HEK293T (cell line): ENCODE measurements at regions not wholly inside any gene's neighbourhood (a gene's known extent, or its start where the extent isn't known, plus 50 kb on each side); places are given as distances from the start of the nearest gene placed in this dataset.

Experiments
- BHLHE40 ChIP-seq: fragments of 450-650 bp; IDR thresholded peaks from 2 replicates; pipeline ENCODE4 v1.6.1; 2016; ENCODE audit warnings: mild to moderate bottlenecking, moderate library complexity, borderline replicate concordance
- CTBP1 ChIP-seq: fragments of 450-650 bp; IDR thresholded peaks from 2 replicates; pipeline ENCODE4 v1.6.1; 2016; ENCODE audit warnings: borderline replicate concordance
- ELF4 ChIP-seq: fragments of 450-650 bp; IDR thresholded peaks from 2 replicates; pipeline ENCODE4 v1.6.1; 2017; ENCODE audit warnings: antibody characterized with exemption
- FOXA1 ChIP-seq: fragments of 450-650 bp; IDR thresholded peaks from 2 replicates; pipeline ENCODE4 v1.6.1; 2016; ENCODE audit warnings: mild to moderate bottlenecking
- FOXK2 ChIP-seq: fragments of 450-650 bp; IDR thresholded peaks from 2 replicates; pipeline ENCODE4 v1.6.1; 2016; ENCODE audit warnings: mild to moderate bottlenecking
- FOXM1 ChIP-seq: fragments of 450-650 bp; IDR thresholded peaks from 2 replicates; pipeline ENCODE4 v1.6.1; 2017; ENCODE audit warnings: mild to moderate bottlenecking, borderline replicate concordance
- HDGF ChIP-seq: fragments of 450-650 bp; IDR thresholded peaks from 2 replicates; pipeline ENCODE4 v1.6.1; 2017; ENCODE audit warnings: antibody characterized with exemption, borderline replicate concordance
- NFRKB ChIP-seq: fragments of 450-650 bp; IDR thresholded peaks from 2 replicates; pipeline ENCODE4 v1.6.1; 2016; ENCODE audit warnings: mild to moderate bottlenecking, moderate library complexity
- PKNOX1 ChIP-seq: fragments of 450-650 bp; IDR thresholded peaks from 2 replicates; pipeline ENCODE4 v1.6.1; 2016
- SP1 ChIP-seq: fragments of 450-650 bp; IDR thresholded peaks from 2 replicates; pipeline ENCODE4 v1.6.1; 2017
- TARDBP ChIP-seq: fragments of 450-650 bp; IDR thresholded peaks from 2 replicates; pipeline ENCODE4 v1.6.1; 2016
- ZNF384 ChIP-seq: fragments of 450-650 bp; IDR thresholded peaks from 2 replicates; pipeline ENCODE4 v1.6.1; 2016

- TF ChIP-seq FOXM1 (no peak), TARDBP (no peak), ELF4 (no peak), HDGF (no peak), SP1 (no peak), BHLHE40 (no peak), PKNOX1 (no peak), ZNF384 (no peak), FOXA1 (no peak), CTBP1 (no peak), FOXK2 (no peak), NFRKB (no peak)
Measured at GRCh38 chr7:10592604-10593003, 381.1 kb upstream of the PHF14 start.
